Hematopoietic multipotent progenitor cell treated with erythropoietin and hydrocortisone succinate and interleukin-3 and kit ligand, for 8 days (in vitro differentiated cells): ENCODE measurements at regions not wholly inside any gene's neighbourhood (a gene's known extent, or its start where the extent isn't known, plus 50 kb on each side); places are given as distances from the start of the nearest gene placed in this dataset.
A peak's percentile ranks its signal among the peaks of the same experiment; 100 is the strongest.
"Not testable (repeated sequence)": the region's sequence is repeated elsewhere in the genome, so short reads cannot be mapped to it uniquely, and the experiment has no call there.

Experiments
- DNase-seq: peaks from one replicate; pipeline ENCODE4 v3.0.0-alpha.2; 2015

- DNase-seq, result peak; percentile 42
These were observed 620.3 kb downstream of the ZWINT start for GRCh38 chr10:55740767-55741166.

GRCh38 chr10:55740110-55740509, 620.9 kb downstream of the ZWINT start:
- no peak for DNase-seq

- no peak for DNase-seq
These were observed 626.9 kb downstream of the ZWINT start for GRCh38 chr10:55734112-55734511.

DNA sequence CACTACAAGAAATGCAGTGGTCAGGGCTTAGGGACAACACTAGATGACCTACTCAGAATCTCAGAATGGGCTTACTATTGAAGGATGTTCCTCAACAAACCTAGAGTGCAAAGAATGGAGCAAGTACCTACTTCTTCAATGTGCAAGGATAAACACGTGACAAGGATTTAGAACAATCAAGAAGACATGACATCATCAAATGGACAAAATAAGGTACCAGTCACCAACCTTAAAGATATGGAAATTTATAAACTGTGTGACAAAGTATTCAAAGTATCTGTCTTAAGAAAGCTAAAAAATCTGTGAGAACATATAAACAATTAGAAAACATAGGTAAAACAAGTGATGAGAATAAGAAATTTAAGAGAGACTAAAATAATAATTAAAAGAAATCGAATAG, 656.1 kb downstream of the ZWINT start:
- DNase-seq, result no peak

DNA sequence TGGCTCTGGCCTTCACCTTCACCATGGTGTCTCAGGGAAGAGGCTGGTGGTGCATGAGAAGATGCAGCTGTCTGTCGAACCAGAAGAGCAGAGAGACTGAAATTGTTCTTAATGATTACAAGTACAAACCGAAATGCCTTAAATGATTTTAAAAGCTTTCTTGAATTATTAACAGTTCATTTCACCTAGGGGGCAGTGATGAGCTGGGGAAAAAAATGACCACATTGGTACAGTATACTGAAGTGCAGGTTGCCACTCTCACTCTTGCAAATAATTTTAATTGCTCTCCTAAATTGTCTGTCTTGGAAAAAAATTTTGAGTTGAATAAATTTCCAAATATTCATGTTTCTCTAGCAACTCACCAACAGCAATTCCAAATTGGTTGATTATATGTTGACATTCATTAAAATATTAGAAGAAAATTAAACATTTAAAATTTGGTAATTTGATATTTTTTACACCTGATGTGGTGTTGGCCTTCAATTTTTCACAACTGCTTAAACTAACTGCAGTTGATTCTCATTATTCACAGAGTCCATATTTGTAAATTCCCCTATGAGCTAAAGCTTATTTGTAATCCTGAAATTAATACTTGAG, 692.6 kb downstream of the ZWINT start:
- peak; percentile 24 for DNase-seq

GRCh38 chr10:55653531-55653930, 707.5 kb downstream of the ZWINT start:
- no peak for DNase-seq

- no peak for DNase-seq
These were observed 719.5 kb downstream of the ZWINT start for GRCh38 chr10:55641601-55642000.

- DNase-seq, result peak; percentile 27
These were observed 729.9 kb downstream of the ZWINT start for GRCh38 chr10:55631071-55631654.

DNA sequence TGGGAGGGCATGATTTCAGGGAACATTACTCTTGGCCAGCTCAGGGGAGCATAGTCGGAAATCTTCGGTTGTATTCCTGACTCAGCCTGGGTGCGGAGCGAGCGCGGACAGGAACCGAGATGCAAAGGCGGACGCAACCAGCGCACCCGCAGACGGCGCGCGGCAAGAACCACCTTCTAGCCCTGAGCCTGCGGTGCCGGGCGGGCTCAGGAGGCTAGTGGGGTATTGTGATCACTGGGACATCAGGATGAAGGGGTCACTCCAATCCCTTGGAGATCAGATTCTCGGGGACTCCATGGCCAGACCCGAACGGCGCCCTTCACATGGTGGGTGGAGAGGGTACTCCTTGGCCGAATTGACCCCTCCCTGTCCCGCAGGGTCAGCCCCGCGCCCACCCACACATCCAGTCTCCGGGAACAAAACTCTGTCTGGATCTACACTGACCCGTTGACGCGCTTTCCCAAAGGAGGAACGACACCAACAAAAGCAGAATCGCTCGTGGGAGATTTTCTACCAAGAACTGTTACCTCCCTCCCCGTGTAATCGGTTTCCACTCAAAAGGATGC, 730.5 kb downstream of the ZWINT start:
- no peak for DNase-seq

DNA sequence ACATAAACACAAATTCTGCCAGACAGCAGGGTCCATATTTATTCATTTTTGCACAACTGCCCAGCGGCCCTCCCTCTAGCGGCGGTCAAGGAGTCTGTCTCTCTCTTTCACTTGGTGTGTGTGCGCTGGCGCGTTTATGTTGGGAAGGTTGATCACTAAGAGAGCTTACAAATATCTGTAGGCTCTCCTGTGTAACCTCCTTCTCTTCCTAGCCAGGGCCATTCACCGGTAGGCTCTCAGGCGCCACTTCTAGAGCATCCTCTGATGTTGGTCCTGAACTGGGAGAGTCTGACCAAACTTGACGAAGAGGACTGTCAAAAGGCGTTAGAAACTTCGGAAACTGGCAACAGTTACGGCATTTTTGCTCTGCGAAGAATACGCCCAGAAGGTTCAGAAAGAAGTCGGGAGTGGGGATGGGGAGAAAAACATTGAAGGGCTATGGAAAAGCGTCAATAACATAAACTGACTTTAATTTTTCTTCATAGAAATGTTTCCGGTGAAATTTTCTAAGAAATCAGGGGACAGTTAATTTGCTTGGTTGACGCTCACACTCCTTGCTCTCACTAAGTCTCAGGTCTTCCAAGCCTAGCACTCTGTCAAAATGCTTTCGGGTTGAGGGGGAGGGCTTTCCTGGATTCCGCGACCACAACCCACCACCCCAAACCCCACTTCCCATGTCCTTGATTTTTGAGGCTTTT, 731.1 kb downstream of the ZWINT start:
- DNase-seq, result peak; percentile 45

- no peak for DNase-seq
These were observed 732.8 kb downstream of the ZWINT start for GRCh38 chr10:55628260-55628701.

GRCh38 chr10:55627501-55628051, 733.5 kb downstream of the ZWINT start:
- no peak for DNase-seq

GRCh38 chr10:55601690-55602478, 759.2 kb downstream of the ZWINT start:
- not testable (repeated sequence) for DNase-seq

DNA sequence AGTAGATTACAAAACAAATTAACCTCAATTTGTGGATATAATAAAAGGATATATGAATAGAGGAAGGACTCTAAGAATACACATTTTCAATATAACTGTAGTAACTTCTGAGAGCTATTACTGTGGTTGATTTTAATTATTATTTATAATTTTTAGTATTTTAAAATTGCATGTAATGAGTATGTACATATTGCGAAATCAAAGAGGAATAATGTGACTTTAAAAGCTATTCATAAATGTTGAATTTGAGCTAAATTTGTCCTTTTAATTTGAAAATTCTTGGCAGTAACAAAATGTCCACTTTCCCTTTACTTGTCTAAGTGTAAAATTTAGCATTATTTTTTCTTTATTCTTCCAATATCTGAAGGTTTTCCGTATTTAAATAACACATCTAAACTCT, 750.6 kb upstream of the PCDH15 start:
- no peak for DNase-seq

DNA sequence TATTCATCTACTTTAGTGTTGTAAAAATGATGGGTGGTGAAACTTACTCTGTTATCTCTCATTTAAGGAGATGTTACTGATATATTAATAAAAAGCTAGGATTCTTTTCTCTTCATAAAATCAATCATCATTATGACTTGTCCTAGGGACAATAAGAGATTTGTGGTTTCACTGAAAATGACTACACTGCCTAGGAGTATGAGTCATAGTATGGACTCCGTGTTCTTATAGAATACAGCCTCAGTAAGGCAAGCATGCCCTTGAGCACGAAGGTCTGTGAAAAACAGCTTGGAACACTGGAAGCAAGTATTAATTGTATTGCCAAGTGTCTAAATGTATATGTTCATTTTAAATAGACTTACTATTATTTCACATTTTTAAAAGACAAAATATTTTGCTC, 749.2 kb upstream of the PCDH15 start:
- DNase-seq, result no peak

GRCh38 chr10:55537497-55537896, 736.5 kb upstream of the PCDH15 start:
- DNase-seq, result not testable (repeated sequence)

DNA sequence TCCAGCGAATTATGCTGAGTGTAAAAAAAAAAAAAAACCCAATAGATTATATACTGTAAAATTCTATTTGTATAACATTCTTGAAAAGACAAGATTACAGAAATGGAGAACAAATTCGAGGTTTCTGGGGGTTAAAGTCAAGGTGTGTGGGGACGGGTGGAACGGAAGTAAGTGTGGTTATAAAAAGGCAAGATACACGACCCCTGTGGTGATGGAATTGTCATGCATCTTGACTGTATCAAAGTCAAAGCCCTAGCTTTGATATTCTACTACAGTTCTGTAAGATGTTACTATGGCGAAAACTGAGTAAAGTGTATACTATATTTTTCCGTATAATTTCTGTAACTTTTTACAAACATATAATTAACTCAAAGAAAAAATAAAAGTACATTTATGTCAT, 718.2 kb upstream of the PCDH15 start:
- DNase-seq, result no peak

- DNase-seq, result not testable (repeated sequence)
These were observed 717.4 kb upstream of the PCDH15 start for GRCh38 chr10:55518416-55518815.

DNA sequence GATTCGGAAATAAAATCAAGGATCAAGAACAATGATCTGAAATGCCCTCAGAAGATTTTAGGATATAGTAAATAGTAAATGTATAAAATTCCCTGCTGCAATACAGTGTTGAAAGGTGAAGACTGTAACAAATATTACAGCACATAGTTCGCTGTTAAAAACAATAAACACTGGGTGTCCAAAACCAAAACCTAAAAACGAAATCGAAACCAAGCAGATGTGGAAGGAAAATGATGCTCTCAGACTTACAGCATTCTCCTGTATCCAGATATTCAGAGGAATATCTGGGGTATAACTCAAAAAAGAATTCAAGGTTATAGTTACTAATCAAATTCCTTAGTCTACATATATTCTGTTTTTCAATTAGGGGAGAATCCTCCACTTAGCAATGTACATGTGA, 708.1 kb upstream of the PCDH15 start:
- DNase-seq, result no peak

DNA sequence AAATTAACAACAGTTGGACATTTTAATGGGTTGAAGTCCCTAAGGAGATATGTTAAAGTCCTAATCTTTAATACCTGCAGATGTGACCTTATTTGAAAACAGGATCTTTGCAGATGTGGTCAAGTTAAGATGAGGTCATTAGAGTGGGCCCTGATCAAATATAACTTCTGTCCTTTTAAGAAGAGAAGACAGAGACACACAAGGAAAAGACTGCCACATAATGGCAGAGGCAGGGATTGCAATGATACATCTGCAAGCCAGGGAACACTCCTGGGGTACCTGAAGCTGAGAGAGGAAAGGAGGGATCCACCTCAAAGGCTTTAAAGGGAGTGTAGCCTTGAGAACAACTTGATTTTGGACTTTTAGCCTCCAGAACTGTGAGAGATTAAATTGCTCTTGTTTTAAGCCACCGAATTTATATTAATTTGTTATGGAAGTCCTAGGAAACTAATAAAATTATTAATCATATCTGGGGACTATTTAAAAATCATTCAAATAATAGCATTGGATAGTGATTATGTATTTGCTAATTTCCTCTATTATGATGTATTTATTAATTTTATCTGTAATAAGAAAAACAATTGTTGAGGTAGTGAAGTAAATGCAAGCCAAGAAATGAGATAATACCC, 700.0 kb upstream of the PCDH15 start:
- peak; percentile 32 for DNase-seq

- DNase-seq, result no peak
These were observed 697.0 kb upstream of the PCDH15 start for GRCh38 chr10:55497893-55498499.

DNA sequence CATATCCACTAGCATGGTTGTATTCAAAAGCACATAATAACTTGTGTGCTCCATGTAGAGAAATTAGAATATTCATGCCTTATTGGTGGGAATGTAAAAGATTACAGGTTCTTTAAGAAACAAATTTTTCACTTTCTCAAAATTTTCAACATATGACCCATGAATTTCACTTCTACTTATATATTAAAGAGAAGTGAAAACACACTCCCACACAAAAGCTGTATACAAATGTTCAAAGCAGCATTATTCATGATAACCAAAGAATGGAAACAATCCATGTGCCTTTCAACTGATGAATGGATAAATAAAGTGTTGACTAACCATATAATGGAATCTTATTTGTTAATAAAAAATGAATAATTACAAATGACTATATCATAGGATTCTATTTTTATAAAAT, 694.5 kb upstream of the PCDH15 start:
- DNase-seq, result no peak
